ENCODE measurements at regions not wholly inside any gene's neighbourhood (a gene's known extent, or its start where the extent isn't known, plus 50 kb on each side); places are given as distances from the start of the nearest gene placed in this dataset.
"Not testable (repeated sequence)": the region's sequence is repeated elsewhere in the genome, so short reads cannot be mapped to it uniquely, and the experiment has no call there.

- DNase-seq (ENCODE audit: low read depth in 2 of 2) = no peak
Measured at GRCh38 chr5:164289526-164289925, 784.1 kb downstream of the MAT2B start.

- DNase-seq (ENCODE audit: low read depth in 2 of 2) = no peak
Measured at GRCh38 chr5:164296603-164297080, 791.2 kb downstream of the MAT2B start.

GRCh38 chr5:164298165-164298564, 792.7 kb downstream of the MAT2B start:
- no peak for DNase-seq (ENCODE audit: low read depth in 2 of 2)

GRCh38 chr5:164300295-164300694, 794.9 kb downstream of the MAT2B start:
- DNase-seq (ENCODE audit: low read depth in 2 of 2) = no peak

GRCh38 chr5:164301136-164301535, 795.7 kb downstream of the MAT2B start:
- no peak for DNase-seq (ENCODE audit: low read depth in 2 of 2)

- no peak for DNase-seq (ENCODE audit: low read depth in 2 of 2)
Measured at GRCh38 chr5:164301708-164302107, 796.3 kb downstream of the MAT2B start.

GRCh38 chr5:164302533-164303235, 797.3 kb downstream of the MAT2B start:
- no peak for DNase-seq (ENCODE audit: low read depth in 2 of 2)

- DNase-seq (ENCODE audit: low read depth in 2 of 2) = no peak
Measured at GRCh38 chr5:164303646-164304215, 798.3 kb downstream of the MAT2B start.

- DNase-seq (ENCODE audit: low read depth in 2 of 2) = no peak
Measured at GRCh38 chr5:164306662-164307061, 801.2 kb downstream of the MAT2B start.

GRCh38 chr5:164312801-164313200, 807.4 kb downstream of the MAT2B start:
- no peak for DNase-seq (ENCODE audit: low read depth in 2 of 2)

GRCh38 chr5:164317676-164318075, 812.3 kb downstream of the MAT2B start:
- no peak for DNase-seq (ENCODE audit: low read depth in 2 of 2)

GRCh38 chr5:164319161-164319560, 813.7 kb downstream of the MAT2B start:
- DNase-seq (ENCODE audit: low read depth in 2 of 2) = no peak

- no peak for DNase-seq (ENCODE audit: low read depth in 2 of 2)
Measured at GRCh38 chr5:164324239-164324638, 818.8 kb downstream of the MAT2B start.

- no peak for DNase-seq (ENCODE audit: low read depth in 2 of 2)
Measured at GRCh38 chr5:164326219-164326618, 820.8 kb downstream of the MAT2B start.

- DNase-seq (ENCODE audit: low read depth in 2 of 2) = not testable (repeated sequence)
Measured at GRCh38 chr5:164327166-164327565, 821.7 kb downstream of the MAT2B start.

GRCh38 chr5:164332349-164333196, 827.2 kb downstream of the MAT2B start:
- DNase-seq (ENCODE audit: low read depth in 2 of 2) = no peak

GRCh38 chr5:164335837-164336236, 830.4 kb downstream of the MAT2B start:
- DNase-seq (ENCODE audit: low read depth in 2 of 2) = no peak

- DNase-seq (ENCODE audit: low read depth in 2 of 2) = no peak
Measured at GRCh38 chr5:164336276-164336675, 830.9 kb downstream of the MAT2B start.

- DNase-seq (ENCODE audit: low read depth in 2 of 2) = no peak
Measured at GRCh38 chr5:164336906-164337305, 831.5 kb downstream of the MAT2B start.

- DNase-seq (ENCODE audit: low read depth in 2 of 2) = no peak
Measured at GRCh38 chr5:164341056-164341619, 835.7 kb downstream of the MAT2B start.

GRCh38 chr5:164345173-164345849, 839.9 kb downstream of the MAT2B start:
- no peak for DNase-seq (ENCODE audit: low read depth in 2 of 2)

GRCh38 chr5:164345853-164346252, 840.4 kb downstream of the MAT2B start:
- DNase-seq (ENCODE audit: low read depth in 2 of 2) = no peak

Measured in activated CD4-positive, alpha-beta T cell treated with anti-CD3 and anti-CD28 coated beads for 24 hours (primary cell).